IMR-90 (cell line): ENCODE measurements at regions not wholly inside any gene's neighbourhood (a gene's known extent, or its start where the extent isn't known, plus 50 kb on each side); places are given as distances from the start of the nearest gene placed in this dataset.

Experiments used
- ATAC-seq: fragments of 200-7000 bp; cut with Tn5 transposase; 2 replicates; pipeline ENCODE4 v1.9.1; 2020; ENCODE audit warnings: low read depth, mild to moderate bottlenecking, moderate library complexity
- BruUV-seq: library from RNA; stranded (reverse); fragments of 400-500 nt; replicated peaks from 2 replicates; lab custom pipeline; 2021; lab: Mats Ljungman, UMichigan
- CTCF ChIA-PET: fragments of 300-600 bp; formaldehyde crosslinking; extraction: SDS; loops from one replicate; lab custom pipeline; 2021; ENCODE audit warnings: antibody characterized with exemption; lab: Yijun Ruan, JAX
- POLR2A ChIA-PET: fragments of 300-600 bp; sonication (Branson Sonifier 250); formaldehyde crosslinking; loops from one replicate; lab custom pipeline; 2022; ENCODE audit warnings: antibody characterized with exemption; ENCODE audit not compliant: unreplicated experiment; lab: Charles Lee
- DNase-seq: peaks from one replicate; pipeline ENCODE4 v3.0.0; 2013
- H2AFZ ChIP-seq: replicated peaks from 2 replicates; pipeline ENCODE3; 2013; ENCODE audit warnings: low read length, mild to moderate bottlenecking; ENCODE audit not compliant: poor library complexity
- H2AK5ac ChIP-seq: 2 replicates; pipeline ENCODE4 v1.6.1; 2013; ENCODE audit warnings: low read depth, low read length, inconsistent platforms
- H2AK9ac ChIP-seq: replicated peaks from 2 replicates; pipeline ENCODE3; 2013; ENCODE audit warnings: mild to moderate bottlenecking, low read depth, low read length, moderate library complexity; ENCODE audit not compliant: poor library complexity
- H2BK120ac ChIP-seq: 2 replicates; pipeline ENCODE4 v1.6.1; 2013; ENCODE audit warnings: low read depth, low read length, inconsistent platforms
- H2BK15ac ChIP-seq: 3 replicates; pipeline ENCODE4 v1.6.1; 2013; ENCODE audit warnings: low read depth, low read length, inconsistent platforms
- H2BK20ac ChIP-seq: 2 replicates; pipeline ENCODE4 v1.6.1; 2013; ENCODE audit warnings: low read depth, mild to moderate bottlenecking, inconsistent platforms, low read length, moderate library complexity
- H2BK5ac ChIP-seq: 2 replicates; pipeline ENCODE4 v1.6.1; 2013; ENCODE audit warnings: mild to moderate bottlenecking, low read depth, low read length, inconsistent platforms; ENCODE audit not compliant: poor library complexity, severe bottlenecking
- H3K14ac ChIP-seq: replicated peaks from 2 replicates; pipeline ENCODE4 v1.6.1; 2013; ENCODE audit warnings: low read depth, low read length, inconsistent platforms
- H3K18ac ChIP-seq: 2 replicates; pipeline ENCODE4 v1.6.1; 2013; ENCODE audit warnings: low read depth, low read length, control low read depth
- H3K23ac ChIP-seq: 2 replicates; pipeline ENCODE4 v1.6.1; 2013; ENCODE audit warnings: low read depth, low read length, inconsistent platforms
- H3K27ac ChIP-seq: 2 replicates; pipeline ENCODE4 v1.5.1; 2013; ENCODE audit warnings: mild to moderate bottlenecking, control low read depth, low read length; ENCODE audit not compliant: insufficient read depth
- H3K27me3 ChIP-seq: 2 replicates; pipeline ENCODE4 v1.6.1; 2013; ENCODE audit warnings: low read length; ENCODE audit not compliant: control insufficient read depth, insufficient read depth
- H3K36me3 ChIP-seq: 2 replicates; pipeline ENCODE4 v1.6.1; 2013; ENCODE audit warnings: low read length, mixed read lengths; ENCODE audit not compliant: control insufficient read depth, insufficient read depth
- H3K4ac ChIP-seq: 2 replicates; pipeline ENCODE4 v1.6.1; 2013; ENCODE audit warnings: low read depth, low read length, inconsistent platforms
- H3K4me1 ChIP-seq: 2 replicates; pipeline ENCODE4 v1.6.1; 2013; ENCODE audit warnings: low read length, mixed read lengths; ENCODE audit not compliant: control insufficient read depth, insufficient read depth
- H3K4me2 ChIP-seq: 2 replicates; pipeline ENCODE4 v1.6.1; 2013; ENCODE audit warnings: low read depth, mild to moderate bottlenecking, control low read depth, low read length, moderate library complexity
- H3K4me3 ChIP-seq: 2 replicates; pipeline ENCODE4 v1.5.1; 2013; ENCODE audit warnings: low read depth, mild to moderate bottlenecking, control low read depth, low read length, moderate library complexity; ENCODE audit not compliant: insufficient read depth
- H3K56ac ChIP-seq: 2 replicates; pipeline ENCODE4 v1.6.1; 2013; ENCODE audit warnings: low read length, inconsistent platforms; ENCODE audit not compliant: insufficient read depth; ENCODE audit errors: extremely low read depth
- H3K79me1 ChIP-seq, 2 experiments: 2 replicates each; pipeline ENCODE4 v1.6.1; 2013; ENCODE audit warnings: low read length in 2 of 2, inconsistent platforms in 1 of 2, low read depth in 1 of 2
- H3K9ac ChIP-seq: 2 replicates; pipeline ENCODE4 v1.6.1; 2013; ENCODE audit warnings: low read depth, low read length, control low read depth
- H3K9me1 ChIP-seq: 2 replicates; pipeline ENCODE4 v1.6.1; 2013; ENCODE audit warnings: low read length, inconsistent platforms; ENCODE audit not compliant: insufficient read depth
- H3K9me3 ChIP-seq: 2 replicates; pipeline ENCODE4 v1.6.1; 2013; ENCODE audit warnings: low read length; ENCODE audit not compliant: control insufficient read depth, insufficient read depth
- H4K20me1 ChIP-seq: 2 replicates; pipeline ENCODE4 v1.6.1; 2013; ENCODE audit warnings: low read length, inconsistent platforms; ENCODE audit not compliant: insufficient read depth
- H4K5ac ChIP-seq: 2 replicates; pipeline ENCODE4 v1.6.1; 2013; ENCODE audit warnings: mild to moderate bottlenecking, low read depth, low read length, control low read depth
- H4K8ac ChIP-seq, 2 experiments: 2 replicates each; pipeline ENCODE4 v1.6.1; 2013; ENCODE audit warnings: low read depth in 2 of 2, low read length in 2 of 2, control low read depth in 1 of 2, inconsistent platforms in 1 of 2
- H4K91ac ChIP-seq: 2 replicates; pipeline ENCODE4 v1.6.1; 2013; ENCODE audit warnings: low read depth, low read length, inconsistent platforms; ENCODE audit not compliant: insufficient read depth
- CTCF ChIP-seq: conservative IDR thresholded peaks from 2 replicates; pipeline ENCODE4 v1.5.1; 2012; ENCODE audit warnings: mild to moderate bottlenecking, low read depth, low read length, improper control_type of control experiment
- MAFK ChIP-seq: IDR thresholded peaks from 2 replicates; pipeline ENCODE4 v1.6.1; 2012; ENCODE audit warnings: low read depth, low read length, improper control_type of control experiment
- POLR2A ChIP-seq: IDR thresholded peaks from 2 replicates; pipeline ENCODE4 v1.6.1; 2012; ENCODE audit warnings: mild to moderate bottlenecking, low read depth, low read length
- WGBS, 2 experiments: methylation state at CpG; one replicate each; pipeline versions ENCODE4 v1.1.5 to v1.1.7; 2013; ENCODE audit warnings: missing lambda C conversion rate in 2 of 2; ENCODE audit not compliant: insufficient read length in 1 of 2; ENCODE audit errors: extremely low coverage in 2 of 2; 5-methylcytosine and 5-hydroxymethylcytosine counted together
- dilution Hi-C: fragments of 300-500 bp; cut with HindIII; formaldehyde crosslinking; loops from one replicate; pipeline ENCODE4 v1.14.3; 2018; ENCODE audit warnings: low sequenced_read_pairs; ENCODE audit not compliant: unreplicated experiment
- in situ Hi-C: fragments of 300-500 bp; cut with MboI; formaldehyde crosslinking; loops from 3 replicates; pipeline ENCODE4 v1.14.3; 2019; ENCODE audit warnings: low sequenced_read_pairs, inconsistent platforms, mixed read lengths
- intact Hi-C: fragments of 100-400 bp; cut with micrococcal nuclease; formaldehyde crosslinking; loops from 2 replicates; pipeline ENCODE4 v1.10.0; 2022

- ATAC-seq (no peak), DNase-seq (no peak)
- Histone ChIP-seq H4K20me1 (no peaks in the 10 kb centered on the region), H2AFZ (no peak overlapping the region), H3K23ac (no peak overlapping the region), H4K91ac (no peak overlapping the region), H2AK9ac (no peak overlapping the region), H2BK120ac (no peak overlapping the region), H3K27ac (no peak overlapping the region), H2AK5ac (no peak overlapping the region), H3K14ac (no peak overlapping the region), H4K5ac (no peak overlapping the region), H3K79me1 (no peaks in the 10 kb centered on the region), H3K4ac (no peak overlapping the region), H3K18ac (no peak overlapping the region), H3K9ac (no peak overlapping the region), H2BK20ac (no peak overlapping the region), H2BK5ac (no peak overlapping the region), H3K4me2 (no peak overlapping the region), H3K9me1 (no peaks in the 10 kb centered on the region), H3K56ac (no peak overlapping the region), H3K4me3 (no peak overlapping the region), H3K4me1 (no peaks in the 10 kb centered on the region), H3K36me3 (no peaks in the 10 kb centered on the region), H4K8ac (no peak overlapping the region), H2BK15ac (no peak overlapping the region), H3K27me3 (no peaks in the 10 kb centered on the region), H3K9me3 (no peaks in the 10 kb centered on the region)
- BruUV-seq = no TSS peak
- intact Hi-C loops = loop anchor here (1.0 to 5.0 kb wide), 2 partner anchors 148 to 924 kb away; no protein-coding TSS in a partner anchor
- dilution Hi-C loops = no loop called here
- no CpG with 5 or more reads among the region's 2 CpGs for WGBS, 2 experiments
- ChIA-PET POLR2A (no interaction called here), CTCF (interaction anchor here (1.0 kb wide), 1 partner anchor 49 kb away, joined by 5 read pairs; no protein-coding TSS in a partner anchor)
- in situ Hi-C loops = loop anchor here (25.0 kb wide), 1 partner anchor 929 kb away; no protein-coding TSS in a partner anchor
- no peak for TF ChIP-seq POLR2A
- TF ChIP-seq CTCF = no peak
- TF ChIP-seq MAFK = no peak
Measured at GRCh38 chr2:57758686-57759085, 287.9 kb upstream of the VRK2 start.
